Endothelial cell of hepatic sinusoid (primary cell): ENCODE measurements at regions not wholly inside any gene's neighbourhood (a gene's known extent, or its start where the extent isn't known, plus 50 kb on each side); places are given as distances from the start of the nearest gene placed in this dataset.

Experiments
- in situ Hi-C: cut with HindIII; loops from 2 replicates; pipeline ENCODE4 v1.10.0; 2017; ENCODE audit warnings: low sequenced_read_pairs

DNA sequence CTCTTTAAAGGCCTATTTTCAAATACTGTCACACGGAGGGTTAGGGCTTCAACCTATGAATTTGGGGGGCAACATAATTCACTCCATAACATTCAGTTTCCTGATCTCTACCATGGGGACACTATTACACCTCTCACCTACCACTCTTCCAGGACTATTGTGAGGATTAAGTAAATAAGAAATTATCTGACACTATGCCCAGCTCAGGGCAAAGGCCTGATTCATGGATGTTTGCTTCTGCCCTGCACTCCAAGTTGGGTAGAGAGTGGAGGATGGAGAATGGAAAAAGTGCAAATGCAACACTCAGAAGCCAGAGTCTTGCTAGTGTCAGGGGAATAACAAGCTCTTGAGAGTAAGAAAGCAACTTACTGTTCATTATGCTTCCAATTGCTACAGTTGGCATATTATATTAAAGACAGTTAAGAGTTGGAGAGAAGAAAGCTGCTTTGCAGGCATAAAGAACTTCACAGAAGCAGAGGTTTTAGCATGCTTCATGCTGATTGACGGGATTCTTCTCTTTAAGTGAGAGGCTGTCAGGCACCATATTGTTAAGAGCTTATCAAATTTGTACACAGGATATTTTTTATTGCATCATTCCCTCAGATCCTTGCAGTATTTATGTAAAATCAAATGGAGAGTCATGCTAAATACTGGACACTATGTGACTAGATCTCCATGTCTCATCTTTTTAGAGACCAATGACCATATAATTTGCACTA lies 375.3 kb downstream of the VPS13C start:
- in situ Hi-C loops, result no loop called here

- in situ Hi-C loops, result no loop called here
These were observed 377.1 kb downstream of the VPS13C start for GRCh38 chr15:61682891-61683735.

- in situ Hi-C loops, result no loop called here
These were observed 378.6 kb downstream of the VPS13C start for GRCh38 chr15:61681676-61682075.

GRCh38 chr15:61681038-61681418 lies 379.2 kb downstream of the VPS13C start:
- in situ Hi-C loops, result no loop called here

- in situ Hi-C loops, result no loop called here
These were observed 379.8 kb downstream of the VPS13C start for GRCh38 chr15:61680260-61681037.

DNA sequence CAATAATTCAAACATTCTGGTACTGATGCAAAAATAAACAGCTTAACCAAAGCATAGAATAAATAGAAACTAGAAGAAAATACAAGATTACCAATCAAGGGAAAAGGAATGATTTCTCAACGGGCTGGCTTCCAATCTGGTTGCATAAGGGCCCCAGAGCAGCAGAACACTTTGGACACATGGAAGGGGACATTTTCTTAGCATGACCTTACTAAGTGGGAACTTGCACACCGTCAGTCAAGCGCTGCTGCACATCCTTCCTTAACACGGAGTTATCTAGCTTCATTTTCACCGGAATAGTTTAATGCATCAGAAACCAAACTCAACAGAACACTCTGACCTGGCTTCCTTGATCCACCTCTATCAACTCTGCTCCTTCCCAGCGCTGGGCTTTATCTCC lies 388.5 kb downstream of the VPS13C start:
- in situ Hi-C loops, result no loop called here

GRCh38 chr15:61668444-61668843 lies 391.8 kb downstream of the VPS13C start:
- in situ Hi-C loops, result no loop called here

DNA sequence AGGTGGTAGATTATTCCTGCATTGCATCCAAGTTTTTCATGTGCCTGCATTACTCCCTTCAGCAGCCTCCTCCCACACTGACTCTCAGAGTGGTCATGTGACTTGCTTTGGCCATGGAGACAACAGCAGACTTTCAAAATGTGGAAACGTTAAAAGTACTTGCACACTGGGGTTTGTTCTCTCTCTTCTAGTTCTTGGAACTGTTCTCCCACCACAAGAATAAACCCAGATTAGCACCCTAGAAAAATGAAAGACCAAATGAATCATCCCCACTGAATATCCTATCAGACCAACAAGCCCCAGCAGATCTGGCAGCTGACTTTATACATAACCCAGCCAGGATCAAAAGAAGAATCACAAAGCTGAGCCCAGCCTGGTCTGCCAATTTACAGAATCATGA lies 398.5 kb downstream of the VPS13C start:
- in situ Hi-C loops, result no loop called here

DNA sequence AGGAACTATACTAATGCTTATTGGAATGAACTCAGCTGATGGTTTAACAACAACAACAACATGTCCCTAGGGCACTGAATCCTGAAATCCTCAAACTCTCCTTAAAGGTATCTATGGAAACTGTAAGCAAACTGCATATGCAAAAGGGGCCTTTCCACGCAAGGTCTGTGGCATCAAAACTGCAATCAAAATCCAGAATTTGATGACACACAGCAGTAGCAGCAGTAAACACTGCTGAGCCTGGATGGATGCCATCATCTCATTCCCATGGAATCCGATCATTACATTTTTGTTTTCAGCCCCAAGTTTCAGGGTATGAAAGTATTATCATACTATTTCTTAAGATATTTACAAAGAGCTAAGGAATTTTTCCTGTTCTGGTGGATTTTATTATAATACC lies 399.7 kb downstream of the VPS13C start:
- in situ Hi-C loops, result no loop called here

DNA sequence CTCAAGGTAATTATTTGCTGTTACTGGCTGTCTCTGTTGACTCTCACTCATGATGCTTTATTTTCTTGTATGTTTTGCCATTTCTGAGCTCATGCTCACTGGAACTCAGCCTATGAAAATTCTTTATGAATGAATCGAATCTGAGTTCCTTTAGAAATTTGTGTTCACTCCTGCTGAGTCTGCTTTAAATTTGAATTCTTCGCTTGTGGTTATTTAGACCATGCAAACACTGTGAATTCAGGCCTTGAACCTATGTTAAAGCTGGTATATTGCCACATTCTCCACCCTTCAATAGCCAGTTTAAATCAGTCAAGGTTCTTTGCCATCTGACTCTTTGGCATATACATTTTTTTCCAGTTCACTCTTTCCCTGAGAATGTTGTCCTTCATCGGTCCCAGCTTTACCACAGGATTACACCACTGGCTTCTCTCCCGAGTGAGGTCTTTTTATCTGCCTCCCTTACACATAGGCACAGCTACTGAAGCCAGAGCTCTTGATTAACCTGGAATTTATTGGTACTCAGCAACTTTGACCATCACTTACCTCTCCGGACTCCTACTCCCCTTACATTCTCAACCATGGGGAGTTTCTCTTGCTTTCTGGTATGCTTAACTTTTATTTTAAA lies 400.6 kb downstream of the VPS13C start:
- in situ Hi-C loops, result no loop called here

- in situ Hi-C loops, result no loop called here
These were observed 402.8 kb downstream of the VPS13C start for GRCh38 chr15:61657461-61657860.

DNA sequence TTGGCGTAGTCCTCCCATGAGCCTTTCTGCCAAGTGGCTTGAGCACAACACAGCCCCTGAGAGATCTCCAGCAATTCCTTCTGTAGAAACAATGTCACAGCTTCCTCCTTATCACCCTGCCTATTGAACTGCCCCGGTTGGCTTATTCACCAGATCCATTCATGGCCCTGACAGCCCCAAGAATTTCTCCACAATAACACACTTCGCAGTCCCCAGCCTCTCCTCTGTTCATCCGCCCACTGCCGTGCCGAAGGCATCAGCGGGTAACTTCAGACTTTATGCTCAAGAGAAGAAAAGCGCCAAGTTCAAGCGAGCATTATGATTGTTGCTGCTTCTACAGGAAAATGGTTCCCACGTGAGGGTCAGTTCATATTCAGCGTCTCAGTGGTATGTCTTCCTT lies 403.9 kb downstream of the VPS13C start:
- in situ Hi-C loops, result no loop called here

GRCh38 chr15:61655881-61656280 lies 404.4 kb downstream of the VPS13C start:
- in situ Hi-C loops, result no loop called here

DNA sequence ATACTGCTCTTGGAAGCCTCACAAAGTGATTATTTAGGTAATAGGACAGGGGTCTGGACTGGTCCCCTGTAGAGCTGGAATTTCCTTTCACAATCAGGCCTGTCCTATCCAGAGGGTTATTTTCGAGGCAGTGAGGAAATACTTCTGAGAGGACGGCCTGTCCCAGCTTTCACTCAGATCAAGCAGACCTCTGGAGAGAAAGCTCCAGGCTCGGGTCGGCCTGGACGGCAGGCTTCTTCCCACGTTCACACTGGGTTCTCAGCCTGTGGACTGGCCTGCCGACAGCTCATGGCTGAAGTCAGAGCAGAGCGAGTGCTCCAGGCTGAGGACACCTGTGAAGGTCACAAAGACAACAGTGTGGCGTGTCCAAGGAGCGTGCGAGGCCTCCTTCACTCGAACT lies 405.3 kb downstream of the VPS13C start:
- in situ Hi-C loops, result no loop called here

DNA sequence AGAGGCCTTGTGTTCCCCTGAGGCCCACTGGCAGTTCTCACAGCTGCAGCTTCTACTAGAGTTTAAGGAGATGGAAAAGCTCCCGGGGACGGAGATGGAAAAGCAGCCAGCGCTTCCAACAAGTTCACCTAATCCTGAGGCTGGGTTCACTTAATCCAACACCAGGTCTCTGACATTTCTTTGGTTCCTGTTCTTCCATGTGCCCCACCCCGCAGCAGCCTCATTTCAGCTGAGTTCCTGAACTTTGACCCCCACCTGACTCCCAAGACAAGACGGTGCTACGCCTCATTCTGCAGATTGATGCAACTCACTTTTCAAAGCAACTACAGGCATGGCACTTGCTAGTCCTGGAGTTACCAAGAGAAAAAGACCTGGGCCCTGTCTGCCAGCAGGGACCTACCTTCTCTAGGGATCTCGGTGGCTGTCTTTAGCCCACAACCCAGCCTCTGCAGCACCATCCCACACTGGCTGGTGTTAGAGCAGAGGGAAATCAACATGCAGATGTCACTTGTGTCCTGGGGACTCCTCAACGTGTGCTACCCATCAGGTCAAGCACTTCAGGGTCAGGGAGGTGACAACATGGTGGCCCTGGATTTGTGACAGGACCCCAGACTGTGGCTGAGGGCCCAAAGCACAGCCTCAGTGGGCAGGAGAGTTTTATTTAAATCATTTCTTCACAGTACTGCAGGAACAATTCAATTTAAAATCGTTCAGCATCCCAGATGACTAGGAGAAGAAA lies 406.1 kb downstream of the VPS13C start:
- in situ Hi-C loops, result no loop called here

GRCh38 chr15:61653110-61653509 lies 407.1 kb downstream of the VPS13C start:
- in situ Hi-C loops, result no loop called here

DNA sequence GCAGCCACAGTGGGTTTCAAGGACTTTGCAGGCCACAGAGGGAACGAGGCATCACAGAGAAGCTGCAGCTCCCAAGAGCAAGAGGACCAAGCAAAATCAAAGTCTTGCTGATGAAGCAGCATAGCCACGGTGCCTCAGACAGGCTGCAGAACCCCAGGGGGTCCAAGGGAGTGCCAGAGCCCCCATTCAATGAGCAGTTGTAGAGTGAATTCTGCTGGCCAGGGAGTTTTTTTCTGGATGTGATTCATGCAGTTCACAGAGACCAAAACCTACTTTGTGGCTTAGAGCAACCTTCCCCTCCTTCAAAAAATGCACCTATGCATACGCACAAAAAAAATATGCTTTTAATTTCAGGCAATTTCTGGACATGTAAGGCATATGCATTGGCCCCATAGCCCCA lies 409.0 kb downstream of the VPS13C start:
- in situ Hi-C loops, result no loop called here

- in situ Hi-C loops, result no loop called here
These were observed 411.2 kb downstream of the VPS13C start for GRCh38 chr15:61649046-61649445.

GRCh38 chr15:61644550-61644949 lies 415.4 kb upstream of the RORA start:
- in situ Hi-C loops, result no loop called here

DNA sequence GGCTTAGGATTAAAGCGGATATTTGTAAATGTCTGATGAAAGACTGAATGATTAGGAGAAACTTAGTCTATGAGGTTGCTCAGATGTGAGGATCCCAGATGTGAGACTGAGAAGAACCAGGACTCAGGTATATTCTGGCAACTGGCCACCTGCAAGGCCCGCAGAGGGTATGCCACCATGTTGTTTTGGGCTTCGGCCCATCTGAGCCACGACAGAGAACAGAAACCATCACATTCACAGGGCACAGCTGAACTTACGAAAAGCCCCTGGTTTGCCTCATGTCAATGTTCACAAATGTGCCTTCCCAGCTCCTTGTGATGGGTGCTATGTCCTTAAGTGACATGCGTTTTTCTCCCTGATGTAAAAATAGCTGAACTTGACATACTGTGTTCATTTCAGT lies 412.5 kb upstream of the RORA start:
- in situ Hi-C loops, result no loop called here
